Skeletal muscle tissue (tissue), 3 donors: ENCODE measurements at regions not wholly inside any gene's neighbourhood (a gene's known extent, or its start where the extent isn't known, plus 50 kb on each side); places are given as distances from the start of the nearest gene placed in this dataset.
A peak's percentile ranks its signal among the peaks of the same experiment; 100 is the strongest.

ENCODE experiments used
- H3K27ac ChIP-seq: one replicate; pipeline ENCODE4 v1.7.0; 2013; ENCODE audit warnings: mild to moderate bottlenecking, low read depth, low read length, inconsistent platforms
- H3K27me3 ChIP-seq, 3 donors: one replicate each; pipeline ENCODE4 v1.7.0; 2013; ENCODE audit warnings: low read length in 3 of 3; ENCODE audit not compliant: control insufficient read depth in 3 of 3, insufficient read depth in 3 of 3
- H3K36me3 ChIP-seq, 3 donors: one replicate each; pipeline ENCODE4 v1.7.0; 2013; ENCODE audit warnings: low read length in 3 of 3; ENCODE audit not compliant: control insufficient read depth in 3 of 3, insufficient read depth in 3 of 3
- H3K4me1 ChIP-seq, 3 donors: one replicate each; pipeline ENCODE4 v1.7.0; 2013; ENCODE audit warnings: low read length in 3 of 3, mild to moderate bottlenecking in 3 of 3; ENCODE audit not compliant: control insufficient read depth in 3 of 3, insufficient read depth in 3 of 3
- H3K4me3 ChIP-seq, 3 donors: one replicate each; pipeline ENCODE4 v1.7.0; 2013; ENCODE audit warnings: low read length in 3 of 3
- H3K9ac ChIP-seq, 3 donors: one replicate each; pipeline ENCODE4 v1.7.0; 2013; ENCODE audit warnings: low read length in 3 of 3, mild to moderate bottlenecking in 3 of 3, moderate library complexity in 2 of 3, low read depth in 1 of 3
- H3K9me3 ChIP-seq, 3 donors: one replicate each; pipeline ENCODE4 v1.7.0; 2013; ENCODE audit warnings: low read length in 3 of 3; ENCODE audit not compliant: control insufficient read depth in 3 of 3
- donor health status: Osteomylitis.

DNA sequence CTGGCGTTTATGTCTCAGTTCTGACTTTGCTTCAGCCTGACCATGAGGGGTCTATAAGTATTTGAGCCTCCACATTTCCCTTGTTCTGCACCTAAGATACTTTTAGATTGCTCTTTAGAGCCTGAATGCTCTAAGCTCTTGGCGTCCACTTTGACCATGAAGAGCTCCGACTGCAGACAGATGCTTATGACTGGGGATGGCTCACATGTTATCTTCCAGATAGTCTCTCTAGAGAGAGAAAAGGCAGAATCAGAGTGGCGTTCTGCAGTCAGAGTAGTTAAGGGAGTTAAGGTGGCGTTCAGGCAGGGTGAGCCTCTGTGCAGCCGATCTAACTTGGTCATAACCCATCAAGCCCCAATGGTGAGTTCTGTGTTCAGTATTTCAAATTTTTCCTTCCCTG lies 487.9 kb upstream of the NR2F2 start:
- Histone ChIP-seq H3K27ac (peak overlapping the region; percentile 51), H3K36me3 (no peaks in the 10 kb centered on the region), H3K9ac (no peak overlapping the region), H3K27me3 (no peaks in the 10 kb centered on the region), H3K9me3 (no peaks in the 10 kb centered on the region), H3K4me1 (peaks cover 0 to 6% (median 0%) of the 10 kb centered on the region in 3 donors), H3K4me3 (no peak overlapping the region)

DNA sequence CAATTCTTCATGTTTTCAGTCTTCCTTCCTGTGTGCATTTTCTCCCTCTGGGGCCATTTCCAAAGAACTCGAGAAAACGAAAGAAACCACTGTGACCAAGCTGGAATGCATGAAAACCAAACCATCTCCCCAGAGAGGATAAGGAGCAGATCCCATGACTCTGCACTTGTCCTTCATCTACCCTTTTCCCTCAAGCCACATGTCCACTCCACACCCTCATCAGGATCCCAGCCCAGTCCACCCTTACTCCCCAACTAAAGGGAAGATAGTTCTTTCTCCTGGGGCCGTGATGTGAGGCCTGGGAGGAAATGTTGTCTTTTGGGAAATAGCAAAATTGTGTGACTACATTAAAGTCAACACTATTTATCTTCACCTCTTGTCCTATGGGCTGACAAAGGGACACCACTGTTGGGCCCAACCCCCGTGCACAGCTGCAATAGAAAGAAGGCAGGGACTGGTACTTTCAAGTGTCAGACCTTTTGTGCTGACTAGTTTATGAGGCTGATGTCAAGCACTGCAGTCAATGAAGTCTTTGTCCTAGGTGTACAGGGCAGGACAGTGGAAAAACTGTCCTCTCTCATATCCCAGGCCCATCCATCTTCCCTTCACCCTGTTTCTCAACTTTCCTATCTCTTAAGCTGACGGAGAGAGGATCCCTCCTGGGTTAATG lies 487.1 kb upstream of the NR2F2 start:
- Histone ChIP-seq H3K9me3 (no peaks in the 10 kb centered on the region), H3K27me3 (no peaks in the 10 kb centered on the region), H3K4me1 (peaks cover 0 to 6% (median 0%) of the 10 kb centered on the region in 3 donors), H3K9ac (no peak overlapping the region), H3K36me3 (no peaks in the 10 kb centered on the region), H3K27ac (peak overlapping the region; percentile 51), H3K4me3 (no peak overlapping the region)

DNA sequence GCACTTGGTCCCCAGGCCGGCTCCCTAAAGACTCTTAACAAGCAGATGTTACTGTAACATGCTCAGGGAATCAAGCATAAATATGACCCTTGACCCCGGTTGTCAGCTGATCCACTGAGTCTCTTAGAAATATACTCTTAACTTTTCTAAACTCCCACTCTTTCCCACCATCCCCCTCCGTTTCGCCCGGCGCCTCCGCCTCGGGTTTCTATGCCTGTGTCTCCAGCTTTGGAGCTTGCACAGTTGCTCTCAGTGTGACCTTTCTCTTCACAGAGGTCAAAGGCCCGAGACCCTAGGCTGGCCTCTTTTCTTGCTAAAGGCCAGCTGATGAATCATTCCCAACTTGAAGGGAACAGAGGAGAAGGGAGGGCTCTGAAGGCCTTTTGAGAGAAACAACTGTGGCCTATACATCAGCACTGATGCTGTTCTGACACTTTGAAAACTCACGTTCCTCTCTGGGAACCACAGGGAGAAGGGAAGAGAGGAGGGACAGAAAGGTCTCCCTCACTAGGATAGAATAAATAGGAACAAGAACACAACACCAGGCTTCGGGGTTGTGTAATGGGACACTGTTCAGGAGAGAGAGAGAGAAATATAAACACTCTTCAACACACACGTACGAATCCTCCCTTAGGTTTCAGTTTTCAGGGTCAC lies 484.5 kb upstream of the NR2F2 start:
- H3K36me3 ChIP-seq, result no peaks in the 10 kb centered on the region
- H3K9ac ChIP-seq, result no peak overlapping the region
- H3K9me3 ChIP-seq, result no peaks in the 10 kb centered on the region
- no peak overlapping the region for H3K4me3 ChIP-seq
- H3K4me1 ChIP-seq, result peaks cover 0 to 6% (median 0%) of the 10 kb centered on the region in 3 donors
- no peaks in the 10 kb centered on the region for H3K27me3 ChIP-seq
- peak overlapping the region; percentile 64 for H3K27ac ChIP-seq

DNA sequence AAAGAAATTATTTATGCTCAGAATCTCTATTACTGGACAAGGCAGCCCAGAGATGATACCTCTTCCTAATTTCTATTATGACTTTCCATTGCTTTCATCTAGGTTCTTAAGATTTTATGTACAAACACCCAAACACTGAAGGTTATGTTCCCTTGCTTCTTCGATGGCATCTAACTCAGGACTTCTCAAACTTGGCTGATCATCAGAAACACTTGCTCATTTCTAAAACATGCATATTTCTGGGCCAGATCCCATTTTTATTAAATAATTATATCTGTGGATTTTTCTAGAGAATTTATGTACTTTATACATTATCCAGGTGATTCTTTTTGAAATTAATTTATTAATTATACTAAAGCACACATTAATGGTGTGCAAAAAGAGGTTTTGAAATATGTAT lies 482.4 kb upstream of the NR2F2 start:
- H3K4me1 ChIP-seq, result peaks cover 0 to 3% (median 0%) of the 10 kb centered on the region in 3 donors
- no peaks in the 10 kb centered on the region for H3K27me3 ChIP-seq
- no peaks in the 10 kb centered on the region for H3K9me3 ChIP-seq
- no peak overlapping the region for H3K4me3 ChIP-seq
- no peaks in the 10 kb centered on the region for H3K36me3 ChIP-seq
- no peak overlapping the region for H3K9ac ChIP-seq
- H3K27ac ChIP-seq, result no peak overlapping the region

DNA sequence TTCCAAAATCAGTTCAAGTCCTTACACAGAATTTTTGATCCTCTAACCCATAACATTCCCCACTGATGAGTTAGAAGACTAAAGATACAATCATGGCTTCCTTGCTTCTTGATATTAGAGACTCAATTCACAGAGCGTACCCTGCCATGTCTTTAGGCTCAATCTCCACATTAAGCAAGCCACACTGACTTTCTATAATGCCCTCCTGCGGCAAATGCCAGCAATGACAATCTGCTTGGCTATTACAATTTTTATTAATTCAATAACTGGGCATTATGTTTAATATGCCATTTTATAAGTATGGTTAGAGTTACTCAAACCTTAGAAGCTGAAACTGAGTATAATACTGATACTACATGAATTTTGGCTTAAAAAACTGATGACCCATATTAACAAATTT lies 479.7 kb upstream of the NR2F2 start:
- no peak overlapping the region for H3K27ac ChIP-seq
- no peaks in the 10 kb centered on the region for H3K27me3 ChIP-seq
- no peak overlapping the region for H3K4me3 ChIP-seq
- H3K9me3 ChIP-seq, result no peaks in the 10 kb centered on the region
- H3K4me1 ChIP-seq, result no peaks in the 10 kb centered on the region
- H3K9ac ChIP-seq, result no peak overlapping the region
- H3K36me3 ChIP-seq, result no peaks in the 10 kb centered on the region

DNA sequence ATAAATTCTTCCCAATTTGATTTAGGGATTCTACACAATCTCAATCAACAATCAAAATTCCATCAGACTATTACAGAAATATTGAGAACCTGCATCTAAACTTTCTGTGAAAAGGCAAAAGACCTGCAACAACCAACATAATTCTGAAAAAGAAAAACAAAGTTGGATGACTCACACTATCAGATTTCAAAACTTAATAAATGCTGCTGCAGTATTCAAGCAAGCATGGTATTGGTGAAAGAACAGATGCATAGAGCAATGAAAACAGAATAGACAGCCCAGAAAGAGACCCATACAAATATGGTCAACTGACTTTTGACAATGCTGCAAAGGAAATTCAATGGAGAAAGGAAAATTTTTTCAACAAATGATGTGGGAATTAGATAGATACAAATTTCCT lies 477.1 kb upstream of the NR2F2 start:
- Histone ChIP-seq H3K27me3 (no peaks in the 10 kb centered on the region), H3K9me3 (no peaks in the 10 kb centered on the region)

DNA sequence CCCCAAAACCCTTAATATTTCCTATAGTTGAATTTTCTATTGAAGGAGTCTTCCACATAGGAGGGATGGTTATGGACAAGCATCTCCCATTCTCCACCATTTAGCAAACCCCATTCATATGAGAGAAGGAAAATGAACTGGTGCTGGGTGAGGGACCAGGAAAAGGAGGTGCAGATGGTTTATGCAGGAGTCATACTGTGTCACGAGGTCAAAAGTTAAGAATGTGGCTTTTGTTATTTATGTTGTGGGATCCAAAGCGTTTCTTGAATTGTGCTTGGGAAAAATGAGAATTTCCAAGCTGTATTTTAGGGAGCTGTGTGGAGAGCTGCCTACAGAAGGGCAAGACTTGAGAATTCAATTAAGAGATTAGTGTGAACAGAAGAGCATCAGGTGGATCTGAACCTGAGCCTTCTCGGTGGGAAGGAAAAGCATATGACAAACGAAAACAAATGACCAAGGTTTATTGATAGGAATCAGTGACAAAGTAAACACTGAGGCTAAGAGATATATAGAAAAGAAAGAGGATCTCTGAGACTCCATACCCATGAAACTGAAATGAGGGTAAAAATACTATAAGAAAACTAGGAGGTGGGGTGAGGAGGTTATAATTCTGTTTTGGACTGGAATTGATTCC lies 473.3 kb upstream of the NR2F2 start:
- no peaks in the 10 kb centered on the region for H3K9me3 ChIP-seq
- no peak overlapping the region for H3K27ac ChIP-seq
- H3K4me1 ChIP-seq, result no peaks in the 10 kb centered on the region
- H3K4me3 ChIP-seq, result no peak overlapping the region
- H3K27me3 ChIP-seq, result no peaks in the 10 kb centered on the region
- no peaks in the 10 kb centered on the region for H3K36me3 ChIP-seq
- no peak overlapping the region for H3K9ac ChIP-seq

More for the DNA sequence above, 477.1 kb upstream of the NR2F2 start:
- Histone ChIP-seq H3K36me3 (no peaks in the 10 kb centered on the region), H3K4me3 (no peak overlapping the region), H3K27ac (no peak overlapping the region), H3K4me1 (no peaks in the 10 kb centered on the region), H3K9ac (no peak overlapping the region)

DNA sequence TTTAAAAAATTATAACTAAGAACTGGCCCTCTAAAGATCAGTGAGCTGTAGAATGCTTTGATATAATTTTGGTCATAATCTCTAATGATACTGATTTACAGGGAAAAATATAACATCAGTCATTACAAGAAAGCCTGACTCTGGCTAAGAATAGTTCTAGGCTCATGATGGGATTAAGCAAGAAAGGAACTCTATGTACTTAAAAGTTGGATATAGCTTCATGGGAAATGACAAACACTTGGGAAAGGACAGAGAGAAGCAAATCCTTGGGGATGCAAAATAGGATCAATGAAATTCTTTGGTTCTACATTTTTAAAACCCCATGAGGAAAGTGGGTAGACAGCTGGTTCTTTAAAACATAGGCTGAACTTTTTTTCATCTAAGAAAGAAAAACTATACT lies 472.7 kb upstream of the NR2F2 start:
- H3K9me3 ChIP-seq, result no peaks in the 10 kb centered on the region
- H3K4me3 ChIP-seq, result no peak overlapping the region
- H3K27ac ChIP-seq, result no peak overlapping the region
- H3K36me3 ChIP-seq, result no peaks in the 10 kb centered on the region
- no peak overlapping the region for H3K9ac ChIP-seq
- no peaks in the 10 kb centered on the region for H3K27me3 ChIP-seq
- no peaks in the 10 kb centered on the region for H3K4me1 ChIP-seq

DNA sequence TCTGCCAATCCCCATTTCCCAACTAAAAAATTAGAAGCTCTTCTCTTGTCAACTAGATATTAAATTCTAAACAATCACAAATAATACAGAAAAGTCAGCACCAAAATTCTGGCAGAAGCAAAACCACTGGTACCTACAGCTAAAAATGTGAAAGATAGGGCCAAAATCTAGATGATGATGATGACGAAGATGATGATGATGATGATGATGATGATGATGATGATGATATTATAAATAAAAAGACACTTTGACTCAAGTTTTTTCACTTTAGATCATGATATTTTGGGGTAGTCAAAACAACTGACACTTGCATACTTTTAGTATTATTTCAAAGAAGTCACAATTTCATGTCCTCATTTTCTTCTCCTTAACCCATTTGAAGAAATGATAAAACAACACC lies 470.1 kb upstream of the NR2F2 start:
- Histone ChIP-seq H3K9ac (no peak overlapping the region), H3K4me3 (no peak overlapping the region), H3K27ac (no peak overlapping the region), H3K9me3 (no peaks in the 10 kb centered on the region), H3K27me3 (no peaks in the 10 kb centered on the region), H3K4me1 (no peaks in the 10 kb centered on the region), H3K36me3 (no peaks in the 10 kb centered on the region)

DNA sequence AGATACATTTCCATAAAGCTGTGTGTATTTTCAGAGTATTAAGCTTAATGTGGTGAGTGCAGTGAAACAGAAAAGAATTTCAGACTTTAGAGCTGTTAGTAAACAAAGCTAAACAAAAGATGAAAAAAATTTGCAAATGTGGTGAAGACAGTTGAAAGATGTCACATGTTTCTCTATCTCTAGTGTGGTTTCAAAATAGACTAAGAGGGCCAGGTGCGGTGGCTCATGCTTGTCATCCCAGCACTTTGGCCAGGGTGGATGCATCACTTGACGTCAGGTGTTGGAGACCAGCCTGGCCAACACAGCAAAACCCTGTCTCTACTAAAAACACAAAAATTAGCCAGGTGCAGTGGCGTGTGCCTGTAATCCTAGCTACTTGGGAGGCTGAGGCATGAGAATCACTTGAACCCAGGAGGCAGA lies 466.0 kb upstream of the NR2F2 start:
- no peak overlapping the region for H3K27ac ChIP-seq
- no peaks in the 10 kb centered on the region for H3K4me1 ChIP-seq
- H3K4me3 ChIP-seq, result no peak overlapping the region
- no peaks in the 10 kb centered on the region for H3K27me3 ChIP-seq
- no peaks in the 10 kb centered on the region for H3K36me3 ChIP-seq
- no peak overlapping the region for H3K9ac ChIP-seq
- no peaks in the 10 kb centered on the region for H3K9me3 ChIP-seq
